HCT116 (cell line): ENCODE measurements at regions not wholly inside any gene's neighbourhood (a gene's known extent, or its start where the extent isn't known, plus 50 kb on each side); places are given as distances from the start of the nearest gene placed in this dataset.

Experiments
- ATAC-seq: fragments of 200-7000 bp; cut with Tn5 transposase; 2 replicates; pipeline ENCODE4 v1.9.1; 2020; ENCODE audit warnings: mild to moderate bottlenecking, moderate library complexity
- BruUV-seq: library from RNA; stranded (reverse); fragments of 400-500 nt; replicated peaks from 2 replicates; lab custom pipeline; 2021; lab: Mats Ljungman, UMichigan
- CTCF ChIA-PET: fragments of 300-600 bp; sonication (Branson Sonifier 250); formaldehyde crosslinking; loops from one replicate; lab custom pipeline; 2021; ENCODE audit warnings: antibody characterized with exemption; lab: Charles Lee
- POLR2A ChIA-PET: fragments of 300-600, 350-600 bp; sonication (Branson Sonifier 250); formaldehyde crosslinking; loops from one replicate; lab custom pipeline; 2021; ENCODE audit warnings: antibody characterized with exemption; lab: Charles Lee
- RAD21 ChIA-PET, 2 experiments: fragments of 300-600 bp; sonication (Branson Sonifier 250); formaldehyde crosslinking; loops; one replicate each; lab custom pipeline; 2023; ENCODE audit warnings: low total read pairs in 2 of 2; ENCODE audit not compliant: uncharacterized antibody in 2 of 2, unreplicated experiment in 2 of 2, low non-redundant PET in 1 of 2; lab: Charles Lee
- DNase-seq: peaks from one replicate; pipeline ENCODE4 v3.0.0-alpha.2; 2010; ENCODE audit warnings: low read depth, low spot score
- H2AFZ ChIP-seq: fragments of 200-600 bp; shearing (Covaris generic), sonication (generic); 2 replicates; pipeline ENCODE4 v1.6.1; 2017; ENCODE audit warnings: low read depth, mixed run types, mixed read lengths, antibody characterized with exemption, low read length; ENCODE audit not compliant: poor library complexity, severe bottlenecking
- H3K27ac ChIP-seq: 2 replicates; pipeline ENCODE4 v1.5.1; 2012; ENCODE audit warnings: low read depth, low read length
- H3K27me3 ChIP-seq: fragments of 200-600 bp; sonication (generic); 2 replicates; pipeline ENCODE4 v1.6.1; 2016; ENCODE audit warnings: mixed run types, low read length, mixed read lengths; ENCODE audit not compliant: insufficient read depth
- H3K36me3 ChIP-seq, 2 experiments: fragments of 200-500 bp in 1 of 2; fragments of 200-600 bp in 1 of 2; sonication (Bioruptor generic) in 1 of 2; sonication (generic) in 1 of 2; 2 replicates each; pipeline versions ENCODE4 v1.5.1 to v1.6.1; 2014 to 2016; ENCODE audit warnings: low read length in 2 of 2, inconsistent platforms in 1 of 2, mixed read lengths in 1 of 2, mixed run types in 1 of 2; ENCODE audit not compliant: insufficient read depth in 2 of 2, control insufficient read depth in 1 of 2
- H3K4me1 ChIP-seq, 2 experiments: fragments of 200-600 bp in 1 of 2; sonication (generic) in 1 of 2; 2 replicates each; pipeline versions ENCODE4 v1.5.1 to v1.6.1; 2012 to 2017; ENCODE audit warnings: low read length in 2 of 2, inconsistent platforms in 1 of 2, mild to moderate bottlenecking in 1 of 2, mixed read lengths in 1 of 2, mixed run types in 1 of 2, moderate library complexity in 1 of 2; ENCODE audit not compliant: insufficient read depth in 2 of 2, control insufficient read depth in 1 of 2
- H3K4me2 ChIP-seq: fragments of 200-600 bp; sonication (generic); 2 replicates; pipeline ENCODE4 v1.6.1; 2017; ENCODE audit warnings: mixed run types, low read length, mixed read lengths
- H3K4me3 ChIP-seq, 2 experiments: fragments of 200-600 bp in 1 of 2; sonication (generic) in 1 of 2; replicated peaks in 1 of 2; 2 replicates each; pipeline ENCODE4 v1.5.1; 2011 to 2016; ENCODE audit warnings: low read length in 2 of 2, control low read depth in 1 of 2, low read depth in 1 of 2, mild to moderate bottlenecking in 1 of 2, mixed read lengths in 1 of 2, mixed run types in 1 of 2
- H3K79me2 ChIP-seq: fragments of 200-600 bp; sonication (generic); 2 replicates; pipeline ENCODE4 v1.6.1; 2017; ENCODE audit warnings: mild to moderate bottlenecking, mixed run types, low read length, moderate library complexity, mixed read lengths; ENCODE audit not compliant: insufficient read depth
- H3K9ac ChIP-seq: fragments of 200-600 bp; sonication (generic); 2 replicates; pipeline ENCODE4 v1.6.1; 2016; ENCODE audit warnings: low read length, mixed read lengths
- H3K9me2 ChIP-seq: fragments of 200-600 bp; sonication (generic), shearing (Covaris generic); 2 replicates; pipeline ENCODE4 v1.6.1; 2017; ENCODE audit warnings: mixed run types, mild to moderate bottlenecking, moderate library complexity; ENCODE audit not compliant: insufficient read depth
- H3K9me3 ChIP-seq, 2 experiments: fragments of 200-500 bp in 1 of 2; fragments of 200-600 bp in 1 of 2; sonication (Bioruptor generic) in 1 of 2; sonication (generic) in 1 of 2; 2 replicates each; pipeline ENCODE4 v1.6.1; 2014 to 2017; ENCODE audit warnings: low read length in 2 of 2, mixed read lengths in 2 of 2, inconsistent platforms in 1 of 2, low read depth in 1 of 2, mild to moderate bottlenecking in 1 of 2, mixed run types in 1 of 2, moderate library complexity in 1 of 2; ENCODE audit not compliant: control insufficient read depth in 1 of 2, insufficient read depth in 1 of 2
- H4K20me1 ChIP-seq: fragments of 200-600 bp; sonication (generic), shearing (Covaris generic); 2 replicates; pipeline ENCODE4 v1.6.1; 2017; ENCODE audit warnings: mixed run types, mild to moderate bottlenecking, moderate library complexity; ENCODE audit not compliant: insufficient read depth
- CBX3 ChIP-seq: IDR thresholded peaks from 2 replicates; pipeline ENCODE4 v1.6.1; 2012; ENCODE audit warnings: low read depth
- CTCF ChIP-seq, 3 experiments: fragments of 200-600 bp in 1 of 3; sonication (generic) in 1 of 3; IDR thresholded peaks in 2 of 3; conservative IDR thresholded peaks in 1 of 3; 2 replicates each; pipeline ENCODE4 v1.5.1; 2012 to 2017; ENCODE audit warnings: low read depth in 2 of 3, low read length in 2 of 3, antibody characterized with exemption in 1 of 3, borderline replicate concordance in 1 of 3, control low read depth in 1 of 3, mild to moderate bottlenecking in 1 of 3, mixed read lengths in 1 of 3, mixed run types in 1 of 3, moderate library complexity in 1 of 3; ENCODE audit not compliant: insufficient read depth in 1 of 3
- EGR1 ChIP-seq: IDR thresholded peaks from 2 replicates; pipeline ENCODE4 v1.6.1; 2012; ENCODE audit warnings: low read depth
- EZH2 ChIP-seq: fragments of 200-600 bp; sonication (generic); IDR thresholded peaks from 2 replicates; pipeline ENCODE4 v1.6.1; 2017; ENCODE audit warnings: antibody characterized with exemption, mixed run types
- EZH2phosphoT487 ChIP-seq: fragments of 200-600 bp; IDR thresholded peaks from 2 replicates; pipeline ENCODE4 v1.6.1; 2018; ENCODE audit warnings: antibody characterized with exemption, borderline replicate concordance
- MAX ChIP-seq: IDR thresholded peaks from 2 replicates; pipeline ENCODE4 v1.6.1; 2012
- POLR2A ChIP-seq: IDR thresholded peaks from 2 replicates; pipeline ENCODE4 v1.7.0; 2011; ENCODE audit warnings: borderline replicate concordance; ENCODE audit not compliant: insufficient read depth, insufficient read length; ENCODE audit errors: extremely low read depth
- POLR2AphosphoS5 ChIP-seq: IDR thresholded peaks from 2 replicates; pipeline ENCODE4 v1.6.1; 2011; ENCODE audit warnings: mild to moderate bottlenecking, low read depth, low read length, moderate library complexity
- SIN3A ChIP-seq: IDR thresholded peaks from 2 replicates; pipeline ENCODE4 v1.6.1; 2012; ENCODE audit warnings: low read depth
- TCF7L2 ChIP-seq: IDR thresholded peaks from 2 replicates; pipeline ENCODE4 v1.7.0; 2011; ENCODE audit warnings: borderline replicate concordance, inconsistent platforms; ENCODE audit not compliant: insufficient read depth, insufficient read length; ENCODE audit errors: extremely low read depth
- ZFX ChIP-seq: fragments of 450-650 bp; IDR thresholded peaks from 2 replicates; pipeline ENCODE4 v1.6.1; 2017
- ZNF274 ChIP-seq: fragments of 200-500 bp; sonication (Bioruptor generic); IDR thresholded peaks from 2 replicates; pipeline ENCODE4 v1.6.1; 2014; ENCODE audit warnings: mild to moderate bottlenecking, low read depth, low read length, inconsistent platforms
- intact Hi-C: fragments of 100-400 bp; cut with micrococcal nuclease; formaldehyde crosslinking; loops from 2 replicates; pipeline ENCODE4 v1.10.0; 2022
- TF ChIP-seq, protein P1 (sequence below): IDR thresholded peaks from 2 replicates; pipeline ENCODE4 v1.6.1; 2011; ENCODE audit warnings: mild to moderate bottlenecking, low read length, moderate library complexity; ENCODE audit not compliant: insufficient replicate concordance; ENCODE audit errors: extremely low read depth

DNA sequence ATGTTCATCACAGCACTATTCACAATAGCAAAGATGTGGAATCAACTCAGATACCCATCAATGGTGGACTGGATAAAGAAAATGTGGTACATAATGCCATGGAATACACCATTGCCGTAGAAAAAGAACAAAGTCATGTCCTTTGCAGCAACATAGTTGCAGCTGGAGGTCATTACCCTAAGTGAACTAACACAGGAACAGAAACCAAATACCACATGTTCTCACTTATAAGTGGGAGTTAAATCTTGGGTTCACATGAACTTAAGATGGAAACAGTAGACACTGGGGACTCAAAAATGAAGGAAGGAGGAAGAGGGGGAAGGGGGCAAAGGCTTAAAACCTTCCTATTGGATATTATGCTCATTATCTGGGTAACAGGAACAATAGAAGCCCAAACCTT lies 228.1 kb upstream of the RAB6C start:
- CTCF ChIA-PET, result no interaction called here
- no peak overlapping the region for H3K27ac ChIP-seq
- no peaks in the 10 kb centered on the region for H3K79me2 ChIP-seq
- H3K4me3 ChIP-seq, result no peak overlapping the region
- H3K9me3 ChIP-seq, result no peaks in the 10 kb centered on the region
- no TSS peak for BruUV-seq
- intact Hi-C loops, result no loop called here
- peaks cover 38% of the 10 kb centered on the region; the same call in 1 of the 2 replicates for H3K27me3 ChIP-seq
- DNase-seq (no peak), ATAC-seq (no peak)
- H3K9me2 ChIP-seq, result no peaks in the 10 kb centered on the region
- no peaks in the 10 kb centered on the region for H3K36me3 ChIP-seq
- H3K9ac ChIP-seq, result no peak overlapping the region
- TF ChIP-seq ZFX (no peak), CBX3 (no peak), EZH2phosphoT487 (no peak), EZH2 (no peak)
- no peak overlapping the region for H3K4me2 ChIP-seq
- H2AFZ ChIP-seq, result no peak overlapping the region
- no peaks in the 10 kb centered on the region for H4K20me1 ChIP-seq
- POLR2A ChIA-PET, result no interaction called here
- H3K4me1 ChIP-seq, result no peaks in the 10 kb centered on the region
- RAD21 ChIA-PET, result no interaction called here

DNA sequence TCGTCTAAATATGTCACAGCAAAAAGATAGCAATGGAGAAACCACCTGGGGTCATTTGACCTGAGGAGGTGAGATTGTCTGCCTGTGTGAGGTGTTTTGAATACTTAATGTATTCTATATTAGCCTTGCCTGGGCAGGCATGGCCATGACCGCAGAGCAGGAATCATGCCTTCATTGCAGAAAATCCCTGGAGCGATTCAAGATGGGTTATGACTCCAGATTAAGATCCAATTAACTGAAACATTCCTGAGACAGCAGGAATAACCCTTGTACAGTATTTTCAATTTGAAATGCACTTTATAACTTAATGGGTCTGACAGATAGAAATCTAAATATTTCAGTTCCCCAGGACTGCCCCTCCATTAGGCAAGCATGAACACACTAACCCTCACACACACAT lies 227.3 kb upstream of the RAB6C start:
- intact Hi-C loops, result no loop called here
- ATAC-seq, result no peak
- H3K27ac ChIP-seq, result no peak overlapping the region
- ChIA-PET CTCF (no interaction called here), POLR2A (no interaction called here), RAD21 (no interaction called here)
- H4K20me1 ChIP-seq, result no peaks in the 10 kb centered on the region
- DNase-seq, result no peak
- no peak for TF ChIP-seq MAX
- TF ChIP-seq, protein P1, sequence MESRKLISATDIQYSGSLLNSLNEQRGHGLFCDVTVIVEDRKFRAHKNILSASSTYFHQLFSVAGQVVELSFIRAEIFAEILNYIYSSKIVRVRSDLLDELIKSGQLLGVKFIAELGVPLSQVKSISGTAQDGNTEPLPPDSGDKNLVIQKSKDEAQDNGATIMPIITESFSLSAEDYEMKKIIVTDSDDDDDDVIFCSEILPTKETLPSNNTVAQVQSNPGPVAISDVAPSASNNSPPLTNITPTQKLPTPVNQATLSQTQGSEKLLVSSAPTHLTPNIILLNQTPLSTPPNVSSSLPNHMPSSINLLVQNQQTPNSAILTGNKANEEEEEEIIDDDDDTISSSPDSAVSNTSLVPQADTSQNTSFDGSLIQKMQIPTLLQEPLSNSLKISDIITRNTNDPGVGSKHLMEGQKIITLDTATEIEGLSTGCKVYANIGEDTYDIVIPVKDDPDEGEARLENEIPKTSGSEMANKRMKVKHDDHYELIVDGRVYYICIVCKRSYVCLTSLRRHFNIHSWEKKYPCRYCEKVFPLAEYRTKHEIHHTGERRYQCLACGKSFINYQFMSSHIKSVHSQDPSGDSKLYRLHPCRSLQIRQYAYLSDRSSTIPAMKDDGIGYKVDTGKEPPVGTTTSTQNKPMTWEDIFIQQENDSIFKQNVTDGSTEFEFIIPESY, result no peak
- no peak for TF ChIP-seq SIN3A
- TF ChIP-seq POLR2AphosphoS5, result no peak
- no peak for TF ChIP-seq TCF7L2
- TF ChIP-seq POLR2A, result no peak
- no peak for TF ChIP-seq ZFX
- no peak for TF ChIP-seq ZNF274
- no peak for TF ChIP-seq CTCF (IDR thresholded peaks at IDR 0.05 in 2 of 3, conservative IDR thresholded peaks at IDR 0.05 in 1 of 3; ENCODE audit: borderline replicate concordance in 1 of 3, insufficient read depth in 1 of 3, low read depth in 2 of 3, low read length in 2 of 3)
- no peak for TF ChIP-seq EZH2
- no peak for TF ChIP-seq CBX3
- no peak for TF ChIP-seq EGR1
- H3K9me2 ChIP-seq, result no peaks in the 10 kb centered on the region
- BruUV-seq, result no TSS peak
- no peaks in the 10 kb centered on the region for H3K4me1 ChIP-seq
- H3K36me3 ChIP-seq, result no peaks in the 10 kb centered on the region
- no peak overlapping the region for H3K4me3 ChIP-seq
- no peaks in the 10 kb centered on the region for H3K79me2 ChIP-seq
- no peaks in the 10 kb centered on the region for H3K9me3 ChIP-seq
- H3K9ac ChIP-seq, result no peak overlapping the region
- peaks cover 46% of the 10 kb centered on the region; the same call in 1 of the 2 replicates for H3K27me3 ChIP-seq
- H3K4me2 ChIP-seq, result no peak overlapping the region
- H2AFZ ChIP-seq, result no peak overlapping the region
